ENCODE measurements at regions not wholly inside any gene's neighbourhood (a gene's known extent, or its start where the extent isn't known, plus 50 kb on each side); places are given as distances from the start of the nearest gene placed in this dataset.

- intact Hi-C loops (cut with micrococcal nuclease): no loop called here
- 70% methylated on average over 3 of the region's 3 CpGs for WGBS (ENCODE audit: insufficient coverage)
- no peaks in the 10 kb centered on the region for H3K4me1 ChIP-seq (ENCODE audit: control insufficient read depth in 2 of 2, insufficient read depth in 2 of 2, low read length in 2 of 2)
- H3K4me3 Mint-ChIP-seq: no peak overlapping the region
- CTCF ChIA-PET: no interaction called here
- H3K27ac ChIP-seq (ENCODE audit: low read length in 2 of 2): no peak overlapping the region
- no peaks in the 10 kb centered on the region for H3K36me3 ChIP-seq (replicated peaks in 1 of 2; ENCODE audit: control extremely low read depth in 1 of 2, control insufficient read depth in 1 of 2, extremely low read depth in 1 of 2, insufficient read depth in 2 of 2, low read length in 1 of 2)
- H3K27me3 ChIP-seq (replicated peaks in 1 of 4; ENCODE audit: control extremely low read depth in 1 of 4, control insufficient read depth in 3 of 4, insufficient read depth in 4 of 4, low read length in 3 of 4): no peaks in the 10 kb centered on the region
- no peak overlapping the region for H3K9ac ChIP-seq (ENCODE audit: low read length)
- H3K27me3 Mint-ChIP-seq: peaks cover 33% of the 10 kb centered on the region
- DNase-seq (no peak), ATAC-seq (ENCODE audit: low read depth) (no peak)
- no peak overlapping the region for H2AFZ ChIP-seq (ENCODE audit: insufficient read depth, low read depth, low read length, poor library complexity, severe bottlenecking)
- POLR2A ChIA-PET: no interaction called here
- no peaks in the 10 kb centered on the region for H3K9me3 Mint-ChIP-seq (ENCODE audit: insufficient read depth)
- no peak overlapping the region for H3K4me3 ChIP-seq (ENCODE audit: control extremely low read depth in 1 of 5, extremely low read depth in 1 of 5, insufficient read depth in 1 of 5, low read depth in 2 of 5, low read length in 4 of 5)
- H3K4me2 ChIP-seq (replicated peaks; ENCODE audit: low read depth, low read length, poor library complexity, severe bottlenecking): no peak overlapping the region
- no peaks in the 10 kb centered on the region for H3K4me1 Mint-ChIP-seq
- no peaks in the 10 kb centered on the region for H3K79me2 ChIP-seq (ENCODE audit: control insufficient read depth, insufficient read depth, low read length)
- TF ChIP-seq EZH2 (IDR thresholded peaks at IDR 0.05; ENCODE audit: borderline replicate concordance, insufficient read depth, low read depth, low read length, poor library complexity, severe bottlenecking): no peak
- no peak for TF ChIP-seq CTCF (IDR thresholded peaks at IDR 0.05)
- no peaks in the 10 kb centered on the region for H3K9me3 ChIP-seq (ENCODE audit: control extremely low read depth in 1 of 3, control insufficient read depth in 2 of 3, insufficient read depth in 1 of 3, low read length in 2 of 3)
- no peak overlapping the region for H3K27ac Mint-ChIP-seq
- no peaks in the 10 kb centered on the region for H4K20me1 ChIP-seq (ENCODE audit: control insufficient read depth, insufficient read depth, low read length, poor library complexity, severe bottlenecking)
Observed at GRCh38 chr2:65658266-65658665, 225.9 kb upstream of the SPRED2 start.

- no peaks in the 10 kb centered on the region for H3K79me2 ChIP-seq (ENCODE audit: control insufficient read depth, insufficient read depth, low read length)
- Mint-ChIP-seq H3K27ac (no peak overlapping the region), H3K9me3 (ENCODE audit: insufficient read depth) (no peaks in the 10 kb centered on the region), H3K4me3 (no peak overlapping the region), H3K27me3 (peaks cover 21% of the 10 kb centered on the region), H3K4me1 (no peaks in the 10 kb centered on the region)
- intact Hi-C loops (cut with micrococcal nuclease): no loop called here
- no peaks in the 10 kb centered on the region for H3K36me3 ChIP-seq (replicated peaks in 1 of 2; ENCODE audit: control extremely low read depth in 1 of 2, control insufficient read depth in 1 of 2, extremely low read depth in 1 of 2, insufficient read depth in 2 of 2, low read length in 1 of 2)
- ChIA-PET POLR2A (no interaction called here), CTCF (interaction anchor here (0.9 kb wide), 1 partner anchor 16 kb away, joined by 3 read pairs; no protein-coding TSS in a partner anchor)
- H2AFZ ChIP-seq (ENCODE audit: insufficient read depth, low read depth, low read length, poor library complexity, severe bottlenecking): no peak overlapping the region
- H3K4me3 ChIP-seq (ENCODE audit: control extremely low read depth in 1 of 5, extremely low read depth in 1 of 5, insufficient read depth in 1 of 5, low read depth in 2 of 5, low read length in 4 of 5): no peak overlapping the region
- H3K4me1 ChIP-seq (ENCODE audit: control insufficient read depth in 2 of 2, insufficient read depth in 2 of 2, low read length in 2 of 2): no peaks in the 10 kb centered on the region
- no peak for DNase-seq
- WGBS (ENCODE audit: insufficient coverage): 100% methylated on average over 1 of the region's 4 CpGs
- H3K4me2 ChIP-seq (replicated peaks; ENCODE audit: low read depth, low read length, poor library complexity, severe bottlenecking): no peak overlapping the region
- no peaks in the 10 kb centered on the region for H4K20me1 ChIP-seq (ENCODE audit: control insufficient read depth, insufficient read depth, low read length, poor library complexity, severe bottlenecking)
- TF ChIP-seq CTCF (IDR thresholded peaks at IDR 0.05): no peak
- TF ChIP-seq EZH2 (IDR thresholded peaks at IDR 0.05; ENCODE audit: borderline replicate concordance, insufficient read depth, low read depth, low read length, poor library complexity, severe bottlenecking): no peak
- no peak overlapping the region for H3K9ac ChIP-seq (ENCODE audit: low read length)
- no peak for ATAC-seq (ENCODE audit: low read depth)
- H3K27me3 ChIP-seq (replicated peaks in 1 of 4; ENCODE audit: control extremely low read depth in 1 of 4, control insufficient read depth in 3 of 4, insufficient read depth in 4 of 4, low read length in 3 of 4): no peaks in the 10 kb centered on the region
- no peak overlapping the region for H3K27ac ChIP-seq (ENCODE audit: low read length in 2 of 2)
- no peaks in the 10 kb centered on the region for H3K9me3 ChIP-seq (ENCODE audit: control extremely low read depth in 1 of 3, control insufficient read depth in 2 of 3, insufficient read depth in 1 of 3, low read length in 2 of 3)
Observed at GRCh38 chr2:65656160-65656718, 223.8 kb upstream of the SPRED2 start.

Measured in B cell (primary cell).